GM12872 (cell line): ENCODE measurements at regions not wholly inside any gene's neighbourhood (a gene's known extent, or its start where the extent isn't known, plus 50 kb on each side); places are given as distances from the start of the nearest gene placed in this dataset.

Experiments
- CTCF ChIP-seq: IDR thresholded peaks from 3 replicates; pipeline ENCODE4 v1.5.1; 2011; ENCODE audit warnings: low read depth, mild to moderate bottlenecking, low read length, moderate library complexity; ENCODE audit not compliant: insufficient read depth

- no peak for TF ChIP-seq CTCF
Measured at GRCh38 chr2:175400975-175401374, 219.5 kb upstream of the ATP5MC3 start.

- TF ChIP-seq CTCF: no peak
Measured at GRCh38 chr2:175399326-175399725, 217.8 kb upstream of the ATP5MC3 start.

- no peak for TF ChIP-seq CTCF
Measured at GRCh38 chr2:175398848-175399247, 217.3 kb upstream of the ATP5MC3 start.

DNA sequence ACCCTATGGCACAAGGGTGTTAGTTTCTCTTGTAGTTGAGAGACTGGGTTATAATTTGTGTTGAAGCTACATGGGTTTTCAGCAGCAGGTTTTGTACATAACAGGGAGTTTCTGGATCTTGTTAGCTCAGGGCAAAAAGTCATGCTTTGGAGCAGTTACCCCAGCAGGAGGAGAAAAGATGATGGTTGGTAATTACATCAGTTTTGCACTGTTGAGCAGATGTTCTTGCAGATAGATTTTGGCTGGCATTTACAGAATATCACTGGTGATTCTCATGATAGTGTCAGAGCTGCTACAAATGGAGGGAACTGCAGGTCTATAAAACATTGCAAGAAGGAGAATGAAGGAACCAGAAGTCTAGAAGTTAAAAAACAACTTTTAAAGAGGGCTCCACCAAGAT is 215.2 kb upstream of the ATP5MC3 start:
- TF ChIP-seq CTCF: no peak

- TF ChIP-seq CTCF: no peak
Measured at GRCh38 chr2:175393851-175394250, 212.3 kb upstream of the ATP5MC3 start.

DNA sequence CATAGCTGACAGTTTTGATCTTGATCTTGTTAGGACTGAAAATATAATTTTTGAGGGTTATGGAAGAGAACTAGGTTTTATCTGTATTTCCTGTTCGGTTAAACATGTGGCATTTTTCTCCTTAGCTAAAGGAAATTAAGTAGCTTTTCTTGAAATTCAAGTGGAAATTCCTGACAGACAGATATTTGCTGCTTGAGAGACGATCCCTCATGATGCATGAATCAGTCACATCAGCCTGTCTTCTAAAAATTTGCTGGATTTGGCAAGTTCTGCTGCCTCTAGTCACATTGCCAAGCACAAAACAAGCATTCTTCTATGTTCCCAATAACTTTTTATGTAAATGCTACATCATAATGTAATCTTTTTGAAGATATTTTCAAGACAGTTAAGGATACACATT is 201.8 kb upstream of the ATP5MC3 start:
- no peak for TF ChIP-seq CTCF

DNA sequence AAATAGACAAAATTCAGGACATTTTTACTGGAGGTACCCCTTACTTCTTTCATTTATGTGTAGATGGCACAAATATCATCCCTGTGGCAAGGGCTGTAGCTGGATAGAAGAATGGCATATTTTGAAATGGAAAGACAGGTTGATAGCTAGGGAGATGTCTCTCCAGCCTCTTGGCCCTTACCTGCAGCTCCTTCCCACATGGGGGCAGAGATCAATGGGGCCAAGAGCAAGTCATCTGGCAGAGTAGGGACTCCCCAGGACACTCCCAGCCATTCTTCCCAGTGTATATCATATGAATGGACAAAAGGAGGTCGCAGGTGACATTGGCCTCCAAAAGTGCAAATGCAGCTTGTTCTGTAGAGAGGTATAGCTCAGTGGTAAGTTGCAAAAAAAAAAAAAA is 192.2 kb upstream of the ATP5MC3 start:
- no peak for TF ChIP-seq CTCF
